SU-DHL-6 (cell line): ENCODE measurements at regions not wholly inside any gene's neighbourhood (a gene's known extent, or its start where the extent isn't known, plus 50 kb on each side); places are given as distances from the start of the nearest gene placed in this dataset.

Experiments
- H2AFZ ChIP-seq: fragments of 200-600 bp; sonication (generic); 2 replicates; pipeline ENCODE4 v1.6.1; 2014; ENCODE audit warnings: low read depth, mild to moderate bottlenecking, moderate library complexity, mixed read lengths, antibody characterized with exemption, low read length; ENCODE audit not compliant: severe bottlenecking
- H3F3A ChIP-seq: fragments of 200-600 bp; shearing (Covaris generic); 2 replicates; pipeline ENCODE4 v1.6.0; 2016; ENCODE audit warnings: antibody characterized with exemption, mild to moderate bottlenecking; ENCODE audit not compliant: insufficient read depth
- H3K27ac ChIP-seq: fragments of 200-600 bp; sonication (generic); 2 replicates; pipeline ENCODE4 v1.5.1; 2016; ENCODE audit warnings: low read depth, mild to moderate bottlenecking, low read length, moderate library complexity, mixed read lengths
- H3K27me3 ChIP-seq: fragments of 200-600 bp; sonication (generic), shearing (Covaris generic); 2 replicates; pipeline ENCODE4 v1.6.0; 2014; ENCODE audit warnings: mild to moderate bottlenecking, low read length
- H3K36me3 ChIP-seq: fragments of 200-600 bp; sonication (generic); 2 replicates; pipeline ENCODE4 v1.6.1; 2014; ENCODE audit warnings: mild to moderate bottlenecking, low read length, mixed read lengths
- H3K4me2 ChIP-seq: fragments of 300-600, 200-600 bp; shearing (Covaris generic), sonication (generic); 2 replicates; pipeline ENCODE4 v1.6.0; 2014; ENCODE audit warnings: low read length, low read depth, mild to moderate bottlenecking; ENCODE audit not compliant: poor library complexity, severe bottlenecking
- H3K4me3 ChIP-seq: fragments of 200-600 bp; sonication (generic); 2 replicates; pipeline ENCODE4 v1.5.1; 2014; ENCODE audit warnings: antibody characterized with exemption, low read length, mild to moderate bottlenecking, mixed read lengths; ENCODE audit not compliant: insufficient read depth, poor library complexity, severe bottlenecking
- H3K79me2 ChIP-seq: fragments of 200-600 bp; sonication (generic); 2 replicates; pipeline ENCODE4 v1.6.1; 2014; ENCODE audit warnings: mild to moderate bottlenecking, low read length, moderate library complexity; ENCODE audit not compliant: insufficient read depth
- H3K9ac ChIP-seq: fragments of 200-600 bp; sonication (generic); 2 replicates; pipeline ENCODE4 v1.7.0; 2014; ENCODE audit warnings: mild to moderate bottlenecking, low read length
- H3K9me2 ChIP-seq: fragments of 200-600 bp; sonication (generic); replicated peaks from 2 replicates; pipeline ENCODE4 v1.6.1; 2014; ENCODE audit warnings: low read length; ENCODE audit not compliant: insufficient read depth
- H3K9me3 ChIP-seq: fragments of 200-600 bp; sonication (generic); 2 replicates; pipeline ENCODE4 v1.6.1; 2014; ENCODE audit warnings: low read length, mixed read lengths; ENCODE audit not compliant: insufficient read depth
- H4K20me1 ChIP-seq: fragments of 200-600 bp; sonication (generic); 2 replicates; pipeline ENCODE4 v1.6.1; 2014; ENCODE audit warnings: low read depth, mild to moderate bottlenecking, antibody characterized with exemption, low read length, moderate library complexity, mixed read lengths
- CTCF ChIP-seq: fragments of 200-600 bp; sonication (generic); IDR thresholded peaks from one replicate; pipeline ENCODE4 v1.5.1; 2017; ENCODE audit warnings: antibody characterized with exemption, mild to moderate bottlenecking, low read length, moderate library complexity; ENCODE audit not compliant: insufficient read depth, poor library complexity, severe bottlenecking
- EZH2phosphoT487 ChIP-seq: fragments of 200-600 bp; sonication (generic), shearing (Covaris generic); conservative IDR thresholded peaks from 2 replicates; pipeline ENCODE4 v1.6.1; 2018; ENCODE audit warnings: mild to moderate bottlenecking, antibody characterized with exemption, low read length, moderate library complexity, mixed read lengths

GRCh38 chr13:81142306-81142999 is 801.5 kb upstream of the SPRY2 start:
- Histone ChIP-seq H4K20me1 (no peaks in the 10 kb centered on the region), H3K27ac (no peak overlapping the region), H3K79me2 (no peaks in the 10 kb centered on the region), H3F3A (no peaks in the 10 kb centered on the region), H2AFZ (no peak overlapping the region), H3K9ac (no peak overlapping the region), H3K4me2 (no peak overlapping the region), H3K4me3 (no peak overlapping the region), H3K27me3 (no peaks in the 10 kb centered on the region), H3K36me3 (no peaks in the 10 kb centered on the region), H3K9me2 (no peaks in the 10 kb centered on the region), H3K9me3 (no peaks in the 10 kb centered on the region)
- TF ChIP-seq CTCF: no peak
- TF ChIP-seq EZH2phosphoT487: no peak

DNA sequence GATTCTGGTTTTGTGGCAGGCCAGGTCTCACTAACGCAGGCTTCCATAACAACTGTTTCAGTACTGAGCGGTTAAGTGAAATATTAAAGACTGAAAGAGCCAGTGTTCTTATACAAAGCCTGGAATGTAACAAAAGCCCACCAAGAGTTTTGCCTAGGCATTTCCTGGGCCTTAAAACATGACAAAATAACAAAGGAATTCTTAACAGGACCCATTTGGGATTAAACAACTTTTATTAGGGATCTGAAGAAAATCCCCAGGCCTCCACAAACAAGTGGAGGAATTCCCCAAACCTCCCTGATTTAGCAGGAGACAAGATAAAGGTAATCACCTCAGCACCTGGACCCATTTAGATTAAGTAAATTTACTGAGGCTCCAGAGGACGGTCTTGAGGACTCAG is 799.7 kb upstream of the SPRY2 start:
- TF ChIP-seq EZH2phosphoT487 (no peak), CTCF (no peak)
- H3F3A ChIP-seq: no peaks in the 10 kb centered on the region
- no peak overlapping the region for H3K27ac ChIP-seq
- no peaks in the 10 kb centered on the region for H3K27me3 ChIP-seq
- H3K36me3 ChIP-seq: no peaks in the 10 kb centered on the region
- H4K20me1 ChIP-seq: no peaks in the 10 kb centered on the region
- H2AFZ ChIP-seq: no peak overlapping the region
- no peaks in the 10 kb centered on the region for H3K79me2 ChIP-seq
- no peak overlapping the region for H3K4me3 ChIP-seq
- no peak overlapping the region for H3K4me2 ChIP-seq
- no peaks in the 10 kb centered on the region for H3K9me2 ChIP-seq
- no peak overlapping the region for H3K9ac ChIP-seq
- no peaks in the 10 kb centered on the region for H3K9me3 ChIP-seq

- no peak overlapping the region for H2AFZ ChIP-seq
- no peak overlapping the region for H3K9ac ChIP-seq
- H3K9me2 ChIP-seq: no peaks in the 10 kb centered on the region
- no peaks in the 10 kb centered on the region for H3K36me3 ChIP-seq
- no peaks in the 10 kb centered on the region for H3K27me3 ChIP-seq
- no peaks in the 10 kb centered on the region for H3K9me3 ChIP-seq
- H4K20me1 ChIP-seq: no peaks in the 10 kb centered on the region
- H3F3A ChIP-seq: no peaks in the 10 kb centered on the region
- H3K4me2 ChIP-seq: no peak overlapping the region
- H3K4me3 ChIP-seq: no peak overlapping the region
- H3K79me2 ChIP-seq: no peaks in the 10 kb centered on the region
- H3K27ac ChIP-seq: no peak overlapping the region
- TF ChIP-seq EZH2phosphoT487: no peak
Measured at GRCh38 chr13:81139987-81140386, 799.1 kb upstream of the SPRY2 start.

- no peaks in the 10 kb centered on the region for H3F3A ChIP-seq
- H2AFZ ChIP-seq: no peak overlapping the region
- no peaks in the 10 kb centered on the region for H3K9me2 ChIP-seq
- no peak overlapping the region for H3K9ac ChIP-seq
- H4K20me1 ChIP-seq: no peaks in the 10 kb centered on the region
- no peak overlapping the region for H3K4me2 ChIP-seq
- no peak overlapping the region for H3K27ac ChIP-seq
- no peaks in the 10 kb centered on the region for H3K36me3 ChIP-seq
- H3K9me3 ChIP-seq: no peaks in the 10 kb centered on the region
- TF ChIP-seq CTCF: no peak
- H3K4me3 ChIP-seq: no peak overlapping the region
- no peaks in the 10 kb centered on the region for H3K27me3 ChIP-seq
- H3K79me2 ChIP-seq: no peaks in the 10 kb centered on the region
Measured at GRCh38 chr13:81138353-81138980, 797.5 kb upstream of the SPRY2 start.
